BLaER1 (cell line): ENCODE measurements at regions not wholly inside any gene's neighbourhood (a gene's known extent, or its start where the extent isn't known, plus 50 kb on each side); places are given as distances from the start of the nearest gene placed in this dataset.

ENCODE experiments used
- H3K27ac ChIP-seq: shearing (Covaris generic); formaldehyde crosslinking; 2 replicates; pipeline ENCODE4 v1.8.1; 2022
- H3K27me3 ChIP-seq: shearing (Covaris generic); formaldehyde crosslinking; 2 replicates; pipeline ENCODE4 v1.8.1; 2022
- H3K36me3 ChIP-seq: shearing (Covaris generic); formaldehyde crosslinking; 2 replicates; pipeline ENCODE4 v1.8.1; 2022
- H3K4me1 ChIP-seq: shearing (Covaris generic); formaldehyde crosslinking; 2 replicates; pipeline ENCODE4 v1.8.1; 2022
- H3K4me2 ChIP-seq: shearing (Covaris generic); formaldehyde crosslinking; 2 replicates; pipeline ENCODE4 v1.8.1; 2022
- H3K4me3 ChIP-seq: shearing (Covaris generic); formaldehyde crosslinking; 2 replicates; pipeline ENCODE4 v1.8.1; 2022
- H3K9ac ChIP-seq: shearing (Covaris generic); formaldehyde crosslinking; 2 replicates; pipeline ENCODE4 v1.8.1; 2022
- H3K9me3 ChIP-seq: shearing (Covaris generic); formaldehyde crosslinking; 2 replicates; pipeline ENCODE4 v1.8.1; 2022
- H4K20me1 ChIP-seq: shearing (Covaris generic); formaldehyde crosslinking; 2 replicates; pipeline ENCODE4 v1.8.1; 2022
- Cebpa-rat ChIP-seq: shearing (Covaris generic); IDR thresholded peaks from 2 replicates; pipeline ENCODE4 v1.8.1; 2022

DNA sequence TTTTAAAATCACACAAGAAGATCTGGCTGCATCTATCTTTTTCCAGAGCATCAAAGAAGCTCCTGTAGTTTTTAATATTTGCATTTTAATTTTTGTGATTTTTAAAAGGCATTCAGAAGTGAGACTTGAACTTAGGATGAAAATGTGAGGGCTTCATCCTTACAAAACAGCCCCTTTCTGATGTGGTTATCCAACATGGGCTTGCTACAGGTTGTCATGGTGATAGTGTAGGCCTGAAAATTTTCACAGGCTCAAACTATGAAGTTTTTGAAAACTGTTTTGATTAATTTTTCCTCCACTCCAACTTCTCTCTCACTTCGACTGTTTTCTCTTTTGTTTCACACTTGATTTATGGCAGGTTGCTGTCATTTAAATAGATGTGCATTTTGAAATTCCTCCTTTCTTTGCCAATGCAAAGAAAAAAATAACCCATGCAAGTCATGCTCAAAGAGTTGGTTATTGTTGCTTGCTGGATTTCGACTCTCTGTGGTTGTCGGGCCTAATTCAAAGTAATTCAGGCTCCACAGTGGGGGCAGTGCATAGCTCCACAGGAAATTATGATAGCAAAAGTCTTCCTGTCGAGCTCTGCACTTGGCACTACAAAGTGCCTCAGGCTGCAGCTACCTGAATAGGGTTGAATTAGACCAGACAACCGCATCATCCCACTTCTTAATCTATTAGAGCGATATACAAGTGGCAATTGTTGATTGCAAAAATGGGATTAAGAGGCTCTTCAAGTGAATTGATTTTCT lies 201.0 kb upstream of the GPR101 start:
- no peak overlapping the region for H3K27ac ChIP-seq
- peaks cover 7% of the 10 kb centered on the region; the same call in 1 of the 2 replicates for H3K9me3 ChIP-seq
- no peaks in the 10 kb centered on the region for H3K36me3 ChIP-seq
- H3K9ac ChIP-seq = no peak overlapping the region
- 0 out of 2 replicates have a peak, but pooled peaks cover 5% of the 10 kb centered on the region for H4K20me1 ChIP-seq
- H3K4me2 ChIP-seq = no peak overlapping the region
- H3K4me1 ChIP-seq = no peaks in the 10 kb centered on the region
- no peak overlapping the region for H3K4me3 ChIP-seq
- peaks cover 98% of the 10 kb centered on the region for H3K27me3 ChIP-seq
- TF ChIP-seq Cebpa-rat = no peak

DNA sequence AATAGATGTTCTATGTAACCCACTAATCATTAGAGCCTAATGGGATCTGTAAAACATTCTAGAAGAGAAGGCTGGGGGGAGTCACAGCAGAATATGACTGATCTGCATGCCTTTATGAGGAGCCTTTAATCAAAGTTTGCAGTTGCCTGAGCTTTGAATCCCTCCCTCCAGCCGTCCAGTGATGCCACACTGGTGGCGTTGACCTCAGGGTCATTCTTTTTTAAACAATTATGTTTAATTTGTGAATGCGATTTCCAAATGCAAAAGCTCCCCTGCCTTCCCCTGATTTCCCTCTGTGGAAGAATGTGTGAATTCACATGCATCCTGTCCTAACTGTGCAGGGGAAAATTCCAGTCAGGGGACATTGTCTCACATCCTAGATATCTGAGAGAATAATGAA lies 199.7 kb upstream of the GPR101 start:
- no peak overlapping the region for H3K27ac ChIP-seq
- H3K9me3 ChIP-seq = peaks cover 7% of the 10 kb centered on the region; the same call in 1 of the 2 replicates
- H3K36me3 ChIP-seq = no peaks in the 10 kb centered on the region
- peaks cover 98% of the 10 kb centered on the region for H3K27me3 ChIP-seq
- TF ChIP-seq Cebpa-rat = no peak
- no peaks in the 10 kb centered on the region for H3K4me1 ChIP-seq
- H4K20me1 ChIP-seq = 0 out of 2 replicates have a peak, but pooled peaks cover 5% of the 10 kb centered on the region
- no peak overlapping the region for H3K9ac ChIP-seq
- no peak overlapping the region for H3K4me3 ChIP-seq
- no peak overlapping the region for H3K4me2 ChIP-seq

DNA sequence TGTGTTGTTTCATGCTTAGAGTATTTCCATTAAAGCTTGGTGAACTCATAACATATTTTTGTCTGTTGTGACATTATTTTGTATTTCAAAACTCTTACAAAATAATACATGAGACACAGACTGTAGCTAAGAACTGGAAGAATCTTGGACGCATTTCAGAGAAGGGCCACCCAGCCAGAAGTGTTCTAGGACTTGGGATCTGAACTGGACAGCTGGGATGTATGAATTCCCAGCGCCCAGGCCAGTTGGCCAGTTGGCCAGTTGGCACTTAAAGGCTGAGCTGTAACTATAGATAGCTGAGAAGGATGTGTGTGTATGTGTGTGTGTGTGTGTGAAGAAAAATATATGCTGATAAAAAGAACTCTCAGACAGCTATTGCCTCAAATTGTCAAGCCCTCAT lies 193.4 kb upstream of the GPR101 start:
- H4K20me1 ChIP-seq = no peaks in the 10 kb centered on the region
- TF ChIP-seq Cebpa-rat = no peak
- H3K27me3 ChIP-seq = peaks cover 95% of the 10 kb centered on the region

DNA sequence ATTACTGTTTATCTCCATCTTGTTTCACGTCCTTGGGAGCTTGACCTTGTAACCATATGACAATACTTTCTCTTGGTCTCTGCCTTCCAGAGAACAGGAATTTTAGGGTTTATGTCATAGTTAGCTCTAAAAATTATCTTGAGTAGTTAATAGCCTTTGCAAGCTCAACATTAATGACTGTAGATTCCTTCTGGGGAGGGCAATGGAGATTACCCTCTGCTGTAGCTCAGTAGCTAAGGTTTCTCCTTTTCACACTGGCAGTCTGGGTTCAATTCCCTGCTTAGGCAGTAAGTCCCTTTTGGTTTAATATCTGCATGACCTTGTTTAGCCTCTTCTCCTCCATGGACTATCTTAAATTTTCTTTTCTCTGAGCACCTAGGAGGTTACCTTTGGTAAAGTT lies 181.7 kb upstream of the GPR101 start:
- H3K36me3 ChIP-seq = no peaks in the 10 kb centered on the region
- no peaks in the 10 kb centered on the region for H4K20me1 ChIP-seq
- no peaks in the 10 kb centered on the region for H3K4me1 ChIP-seq
- peaks cover 22% of the 10 kb centered on the region for H3K9me3 ChIP-seq
- H3K4me3 ChIP-seq = no peak overlapping the region
- no peak overlapping the region for H3K4me2 ChIP-seq
- no peak overlapping the region for H3K27ac ChIP-seq
- peaks cover 78% of the 10 kb centered on the region for H3K27me3 ChIP-seq
- H3K9ac ChIP-seq = no peak overlapping the region
- no peak for TF ChIP-seq Cebpa-rat

More for the DNA sequence above, 193.4 kb upstream of the GPR101 start:
- H3K9ac ChIP-seq = no peak overlapping the region
- H3K4me1 ChIP-seq = no peaks in the 10 kb centered on the region
- no peaks in the 10 kb centered on the region for H3K36me3 ChIP-seq
- no peaks in the 10 kb centered on the region for H3K9me3 ChIP-seq
- no peak overlapping the region for H3K27ac ChIP-seq
- H3K4me2 ChIP-seq = no peak overlapping the region
- H3K4me3 ChIP-seq = no peak overlapping the region

DNA sequence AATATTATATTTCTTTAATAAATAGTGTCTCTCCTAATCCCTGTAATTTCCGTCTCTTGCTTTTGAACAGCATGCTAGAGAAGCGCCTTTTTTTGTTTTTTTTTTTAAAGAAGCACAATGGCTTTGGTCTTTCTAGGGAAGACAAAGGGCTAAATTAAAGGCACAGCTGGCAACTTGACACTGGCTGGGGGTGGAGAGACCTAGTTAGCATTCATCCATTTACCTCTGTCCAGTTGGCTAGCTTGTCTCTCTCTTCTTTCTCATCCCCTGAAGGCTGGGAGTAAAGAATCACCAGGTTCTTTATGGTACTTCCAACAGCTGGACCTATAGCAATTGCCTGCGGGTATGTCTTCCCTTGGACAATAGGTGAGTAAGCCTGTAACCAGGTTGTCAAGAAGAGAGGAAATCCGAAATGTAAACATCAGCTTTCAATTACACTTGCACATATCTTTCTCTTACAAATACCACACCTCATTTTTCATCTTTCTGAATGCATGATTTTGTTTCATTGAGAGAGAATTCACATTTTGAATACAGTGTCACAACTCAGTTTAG lies 178.4 kb upstream of the GPR101 start:
- H3K27me3 ChIP-seq = peaks cover 64% of the 10 kb centered on the region
- peaks cover 22% of the 10 kb centered on the region for H3K9me3 ChIP-seq
- no peak overlapping the region for H3K4me3 ChIP-seq
- no peak overlapping the region for H3K4me2 ChIP-seq
- H3K4me1 ChIP-seq = no peaks in the 10 kb centered on the region
- H4K20me1 ChIP-seq = no peaks in the 10 kb centered on the region
- TF ChIP-seq Cebpa-rat = no peak
- no peak overlapping the region for H3K9ac ChIP-seq
- H3K27ac ChIP-seq = no peak overlapping the region
- no peaks in the 10 kb centered on the region for H3K36me3 ChIP-seq

DNA sequence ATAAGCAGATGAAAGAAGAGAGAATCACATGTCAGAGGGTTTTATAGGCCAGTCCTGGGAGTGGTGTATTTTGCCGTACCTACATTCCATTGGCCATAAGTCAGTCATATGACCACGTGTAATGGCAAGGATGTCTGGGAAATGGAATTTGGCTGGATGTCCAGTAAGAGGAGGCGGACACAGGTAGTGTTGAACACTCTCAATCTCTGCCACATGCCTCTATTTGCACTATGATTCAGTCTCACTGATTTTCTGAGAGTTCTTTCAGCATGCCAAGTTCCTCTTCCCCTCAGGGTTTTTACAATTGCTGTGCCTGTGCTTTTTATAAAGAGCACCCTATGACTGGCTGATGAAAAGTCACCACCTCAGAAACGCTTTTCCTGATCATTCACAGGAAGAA lies 164.2 kb upstream of the GPR101 start:
- H3K9ac ChIP-seq = no peak overlapping the region
- no peaks in the 10 kb centered on the region for H3K36me3 ChIP-seq
- no peak overlapping the region for H3K27ac ChIP-seq
- H3K4me1 ChIP-seq = no peaks in the 10 kb centered on the region
- no peak overlapping the region for H3K4me2 ChIP-seq
- no peaks in the 10 kb centered on the region for H3K9me3 ChIP-seq
- no peaks in the 10 kb centered on the region; the same call in 1 of the 2 replicates for H4K20me1 ChIP-seq
- no peak for TF ChIP-seq Cebpa-rat
- H3K27me3 ChIP-seq = peaks cover 98% of the 10 kb centered on the region
- H3K4me3 ChIP-seq = no peak overlapping the region

DNA sequence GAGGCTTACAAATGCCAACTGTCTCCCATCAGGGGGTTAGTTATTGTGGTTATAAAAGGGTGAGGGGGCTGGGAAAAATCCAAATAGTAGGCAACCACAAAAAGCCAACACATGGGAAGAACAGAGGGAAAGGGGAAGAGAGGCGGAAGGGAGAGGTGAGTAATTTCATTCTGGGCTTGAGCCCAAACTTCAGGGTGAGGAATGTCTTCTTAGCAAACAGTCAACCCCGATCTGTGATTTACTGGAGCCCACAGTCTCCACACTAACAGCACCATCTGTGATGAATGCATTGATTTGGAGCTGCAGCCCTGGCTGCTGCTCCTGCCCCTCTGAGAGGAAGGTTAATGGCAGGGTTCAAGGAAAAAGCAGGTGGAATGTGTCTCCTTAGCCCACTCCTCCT lies 162.2 kb upstream of the GPR101 start:
- H3K9ac ChIP-seq = no peak overlapping the region
- no peaks in the 10 kb centered on the region for H3K4me1 ChIP-seq
- no peaks in the 10 kb centered on the region for H3K36me3 ChIP-seq
- H3K4me2 ChIP-seq = no peak overlapping the region
- peaks cover 93% of the 10 kb centered on the region for H3K27me3 ChIP-seq
- no peak overlapping the region for H3K27ac ChIP-seq
- H3K4me3 ChIP-seq = no peak overlapping the region
- no peaks in the 10 kb centered on the region; the same call in 1 of the 2 replicates for H4K20me1 ChIP-seq
- no peaks in the 10 kb centered on the region for H3K9me3 ChIP-seq
- TF ChIP-seq Cebpa-rat = no peak

DNA sequence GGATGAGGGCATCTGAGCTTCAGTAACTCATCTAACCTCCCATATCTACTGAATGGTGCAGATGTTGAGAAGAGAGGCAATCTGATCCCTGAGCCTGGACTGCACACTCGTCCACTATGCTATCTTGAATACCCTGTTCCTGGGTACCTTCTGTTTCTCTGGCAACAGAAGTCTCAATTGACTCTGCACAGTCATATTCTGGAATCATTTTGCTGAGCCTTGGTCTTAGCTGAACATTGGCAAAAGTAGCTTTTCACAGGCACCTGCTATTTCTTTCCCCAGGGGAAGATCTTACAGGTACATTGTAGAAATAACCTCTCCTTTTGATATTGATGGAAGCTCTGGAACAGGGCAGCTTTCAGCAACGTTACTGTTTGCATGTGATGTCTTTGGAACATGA lies 161.5 kb upstream of the GPR101 start:
- no peaks in the 10 kb centered on the region for H3K36me3 ChIP-seq
- H3K4me2 ChIP-seq = no peak overlapping the region
- TF ChIP-seq Cebpa-rat = no peak

DNA sequence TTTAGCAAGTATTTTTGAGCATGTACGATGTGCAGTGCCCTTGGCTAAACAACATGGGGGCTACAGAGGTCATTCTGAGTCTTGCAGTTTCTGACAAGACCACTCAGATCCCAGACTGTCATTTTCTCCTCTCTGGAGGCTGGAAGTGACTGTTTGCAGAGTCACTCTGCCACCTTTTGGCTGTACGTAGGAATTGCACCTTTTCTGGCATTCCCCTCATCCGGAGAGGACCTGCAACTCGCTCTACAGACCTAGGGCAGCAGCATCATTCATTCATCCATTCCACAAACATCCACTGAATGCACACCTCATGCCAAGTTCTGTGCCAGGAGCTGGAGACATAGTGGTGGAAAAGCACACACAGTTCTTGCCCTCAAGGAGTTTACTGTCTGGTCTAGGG lies 160.4 kb upstream of the GPR101 start:
- no peak overlapping the region for H3K4me2 ChIP-seq
- peaks cover 5% of the 10 kb centered on the region for H3K9me3 ChIP-seq
- TF ChIP-seq Cebpa-rat = no peak
- H3K27ac ChIP-seq = no peak overlapping the region
- H3K4me1 ChIP-seq = no peaks in the 10 kb centered on the region
- no peak overlapping the region for H3K9ac ChIP-seq
- H4K20me1 ChIP-seq = no peaks in the 10 kb centered on the region; the same call in 1 of the 2 replicates
- peaks cover 80% of the 10 kb centered on the region for H3K27me3 ChIP-seq
- no peak overlapping the region for H3K4me3 ChIP-seq
- no peaks in the 10 kb centered on the region for H3K36me3 ChIP-seq

More for the DNA sequence above, 161.5 kb upstream of the GPR101 start:
- H3K9ac ChIP-seq = no peak overlapping the region
- no peak overlapping the region for H3K4me3 ChIP-seq
- no peaks in the 10 kb centered on the region for H3K9me3 ChIP-seq
- H3K4me1 ChIP-seq = no peaks in the 10 kb centered on the region
- no peaks in the 10 kb centered on the region; the same call in 1 of the 2 replicates for H4K20me1 ChIP-seq
- H3K27ac ChIP-seq = no peak overlapping the region
- peaks cover 91% of the 10 kb centered on the region for H3K27me3 ChIP-seq

DNA sequence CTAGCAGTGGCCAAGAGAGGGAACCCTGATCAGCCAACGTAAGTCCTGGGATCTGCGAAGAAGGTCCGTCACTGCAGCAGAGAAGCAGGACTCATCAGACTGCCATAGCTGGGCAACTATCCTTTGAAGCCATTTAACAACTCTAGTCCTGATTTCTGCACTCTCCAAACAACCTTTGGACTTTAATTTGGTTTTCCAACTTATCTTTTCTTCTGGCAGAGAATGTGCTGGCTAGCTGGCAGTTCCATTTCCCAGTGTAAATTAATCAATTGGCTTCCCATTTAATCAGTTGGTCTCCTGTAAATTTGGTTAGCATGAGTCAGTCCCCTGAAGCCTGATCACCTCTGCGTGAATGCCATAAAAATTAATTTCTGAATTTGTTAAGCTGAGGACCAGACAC lies 153.7 kb upstream of the GPR101 start:
- Histone ChIP-seq H3K4me1 (no peaks in the 10 kb centered on the region), H3K4me2 (no peak overlapping the region), H3K9ac (no peak overlapping the region), H3K27me3 (peaks cover 76% of the 10 kb centered on the region), H3K4me3 (no peak overlapping the region), H3K36me3 (no peaks in the 10 kb centered on the region), H3K9me3 (peaks cover 5% of the 10 kb centered on the region), H4K20me1 (0 out of 2 replicates have a peak, but pooled peaks cover 5% of the 10 kb centered on the region), H3K27ac (no peak overlapping the region)
- no peak for TF ChIP-seq Cebpa-rat
